ENCODE measurements at regions not wholly inside any gene's neighbourhood (a gene's known extent, or its start where the extent isn't known, plus 50 kb on each side); places are given as distances from the start of the nearest gene placed in this dataset.

DNA sequence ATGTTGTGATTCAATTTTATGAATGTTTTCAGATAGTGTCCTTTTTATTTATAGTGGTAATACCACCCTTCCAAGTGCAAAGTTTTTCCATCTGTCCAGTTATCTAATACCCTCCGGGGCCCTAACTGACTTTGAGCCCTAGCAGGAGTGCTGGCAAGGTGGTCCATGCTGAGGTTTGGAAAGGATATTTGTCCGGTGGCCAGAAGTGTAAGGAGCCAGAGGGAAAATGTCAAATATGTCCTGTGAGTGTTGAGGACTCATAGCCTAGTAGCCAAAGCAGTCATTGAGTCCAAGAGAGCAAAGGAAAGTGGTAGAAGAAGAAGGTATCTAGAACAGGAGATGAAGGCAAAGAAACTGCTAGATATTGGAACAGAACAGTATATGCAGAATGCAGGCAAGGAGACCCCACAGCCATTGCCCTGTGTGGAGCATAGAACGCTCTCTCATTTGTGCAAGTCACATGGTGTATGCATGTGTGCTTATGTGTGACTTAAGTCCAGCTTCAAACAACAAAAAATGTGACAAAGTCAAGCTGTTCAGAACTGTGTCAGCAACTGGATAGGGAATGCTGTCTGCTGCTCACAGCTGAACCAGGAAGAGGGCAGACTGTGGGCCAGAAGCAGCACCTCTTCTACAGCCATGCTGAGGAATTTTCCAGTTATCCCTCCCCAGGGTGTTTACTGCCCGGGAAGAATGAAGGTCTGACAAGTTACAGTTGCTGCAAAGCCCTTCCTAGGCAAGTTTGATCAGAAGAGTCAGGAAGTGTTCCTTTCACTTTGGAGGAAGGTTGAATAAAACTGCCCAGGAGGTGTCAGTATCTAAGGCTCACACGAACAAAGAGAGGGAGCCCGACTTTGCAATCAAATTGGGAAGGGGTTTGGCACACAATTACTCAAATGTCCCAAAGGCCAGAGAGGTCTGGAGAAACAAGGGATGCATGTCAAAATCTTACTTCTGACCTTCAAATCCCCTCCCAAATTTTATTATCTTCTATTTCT, 463.3 kb upstream of the DMAC1 start:
- no peak for DNase-seq (ENCODE audit: low spot score)

DNA sequence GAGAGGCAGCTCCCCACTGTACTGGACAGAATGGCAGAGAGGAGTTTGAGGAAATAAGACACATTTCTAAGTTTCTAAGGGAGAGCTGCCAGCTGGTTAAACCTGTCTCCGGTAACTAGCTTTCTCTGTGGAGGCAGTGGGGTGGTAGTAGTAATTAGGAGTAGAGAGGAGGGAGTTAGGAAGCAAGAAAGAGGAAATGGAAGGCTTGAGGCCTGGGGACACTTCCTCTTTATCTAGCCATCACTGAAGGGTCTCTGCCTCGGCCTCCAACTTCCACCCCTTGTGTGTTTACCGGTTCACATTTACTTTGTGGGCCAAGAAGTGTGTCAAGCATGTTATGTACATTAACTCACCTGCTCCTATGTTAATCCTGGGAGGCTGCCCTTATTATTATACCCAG, 462.2 kb upstream of the DMAC1 start:
- no peak for DNase-seq (ENCODE audit: low spot score)

DNA sequence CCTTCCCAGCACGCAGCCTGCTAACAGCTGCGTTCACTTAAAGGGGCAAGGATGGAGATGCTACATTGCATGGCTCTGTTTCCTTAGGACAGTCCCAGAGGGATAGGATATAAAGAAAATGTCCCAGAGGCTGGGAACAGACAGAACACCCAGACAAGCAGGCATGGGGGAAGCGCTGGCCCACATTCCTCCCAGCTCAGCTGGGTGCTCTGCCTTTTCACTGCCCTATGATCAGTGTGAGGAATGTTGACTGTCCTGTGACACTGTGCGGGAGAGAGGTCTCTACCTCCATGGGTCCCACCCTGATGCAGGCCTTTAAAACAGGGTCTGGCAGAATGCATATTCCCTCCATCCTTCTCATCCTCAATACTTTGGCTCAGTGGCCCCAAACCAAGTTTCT, 459.4 kb upstream of the DMAC1 start:
- DNase-seq (ENCODE audit: low spot score): no peak

DNA sequence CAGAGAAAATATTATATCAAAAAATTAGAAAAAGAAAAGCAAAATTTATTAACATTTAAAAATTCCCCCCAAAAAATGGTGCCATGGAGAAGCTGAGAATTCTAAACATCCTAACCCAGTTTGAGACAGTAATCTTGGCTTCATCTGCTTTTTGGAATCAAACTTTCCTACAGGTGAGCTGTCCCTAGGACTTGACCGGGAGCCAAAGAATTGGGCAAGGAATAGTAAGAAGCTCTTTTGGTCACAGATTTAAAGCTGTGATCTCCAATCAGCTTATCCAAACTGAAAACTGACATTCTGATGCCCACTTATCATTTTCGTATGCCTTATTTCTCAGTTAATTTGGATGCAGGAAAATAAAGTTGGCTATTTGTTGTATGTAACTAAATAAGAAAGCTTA, 457.3 kb upstream of the DMAC1 start:
- DNase-seq (ENCODE audit: low spot score): no peak

DNA sequence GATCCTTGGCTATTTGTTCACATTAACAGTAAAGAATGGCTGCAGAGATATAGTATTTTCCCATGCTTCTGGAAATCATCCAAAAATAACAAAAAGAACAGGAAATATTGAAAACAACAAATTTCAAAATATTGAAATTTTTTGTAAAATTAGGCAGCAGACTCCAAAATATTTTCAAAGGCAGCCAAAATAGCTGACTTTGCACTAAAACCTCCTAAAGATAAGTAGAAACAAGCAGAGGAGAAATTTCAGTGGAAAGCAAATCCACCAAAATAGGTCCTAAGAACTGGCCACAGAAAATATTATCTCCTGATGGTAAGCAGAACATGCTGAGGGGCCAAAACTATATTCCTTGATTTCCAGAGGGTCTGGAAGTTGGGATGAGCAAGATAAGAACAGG, 456.3 kb upstream of the DMAC1 start:
- DNase-seq (ENCODE audit: low spot score): no peak

DNA sequence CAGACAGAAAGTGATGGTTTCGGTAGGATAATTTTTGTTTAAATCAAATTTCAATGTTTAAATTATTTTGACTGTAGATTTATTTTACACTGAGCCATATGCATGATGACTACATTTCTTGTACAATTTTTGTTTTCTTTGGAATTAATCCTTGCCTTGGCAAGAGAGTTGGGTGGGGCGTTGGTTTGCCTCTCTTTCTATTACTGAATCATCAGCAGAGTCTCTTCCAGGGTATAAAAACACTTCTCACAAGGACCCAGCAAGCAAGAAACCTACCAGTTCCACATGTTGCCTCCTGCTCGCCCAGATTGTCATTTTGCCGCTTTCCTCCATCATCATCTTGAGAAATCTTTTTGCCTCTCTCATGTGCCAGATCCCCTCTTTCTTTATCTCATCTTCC, 455.0 kb upstream of the DMAC1 start:
- no peak for DNase-seq (ENCODE audit: low spot score)

DNA sequence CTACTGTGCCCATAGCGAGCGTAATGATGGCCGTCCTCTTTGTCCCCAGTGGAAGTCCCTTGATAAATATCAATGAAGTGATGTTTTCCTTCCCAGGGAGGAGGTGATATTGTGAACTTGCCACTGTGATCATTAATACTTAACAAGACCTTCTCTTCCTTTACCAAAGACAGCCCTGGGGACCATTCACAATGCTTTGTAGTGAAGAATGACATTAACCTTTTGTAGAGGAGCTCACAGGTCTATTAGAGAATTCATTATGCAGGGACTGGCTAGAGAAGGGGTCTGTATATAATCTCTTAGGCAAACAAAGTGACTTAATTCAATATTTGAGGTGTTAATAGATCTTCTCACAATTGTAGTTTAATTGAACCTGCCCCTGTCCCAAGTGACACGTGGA, 452.9 kb upstream of the DMAC1 start:
- no peak for DNase-seq (ENCODE audit: low spot score)

DNA sequence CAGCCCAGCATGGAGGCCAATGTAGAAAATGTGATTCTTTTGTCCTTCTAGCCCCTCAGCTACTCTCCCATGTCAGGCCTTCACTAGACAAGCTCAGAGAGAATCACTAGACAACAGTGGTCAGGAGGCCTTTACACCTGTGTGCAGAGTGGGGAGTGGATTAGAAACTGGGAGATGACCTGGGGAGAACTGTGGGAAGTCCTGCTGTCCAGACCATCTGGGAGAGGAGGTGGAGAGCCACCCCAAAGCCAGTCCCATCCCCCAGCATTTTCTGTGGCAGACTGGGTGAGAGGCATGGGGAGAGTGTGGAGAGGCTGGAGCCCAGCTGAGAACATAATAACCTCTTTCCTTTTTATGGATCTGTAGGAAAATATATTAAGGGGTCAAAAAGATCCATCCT, 452.0 kb upstream of the DMAC1 start:
- no peak for DNase-seq (ENCODE audit: low spot score)

DNA sequence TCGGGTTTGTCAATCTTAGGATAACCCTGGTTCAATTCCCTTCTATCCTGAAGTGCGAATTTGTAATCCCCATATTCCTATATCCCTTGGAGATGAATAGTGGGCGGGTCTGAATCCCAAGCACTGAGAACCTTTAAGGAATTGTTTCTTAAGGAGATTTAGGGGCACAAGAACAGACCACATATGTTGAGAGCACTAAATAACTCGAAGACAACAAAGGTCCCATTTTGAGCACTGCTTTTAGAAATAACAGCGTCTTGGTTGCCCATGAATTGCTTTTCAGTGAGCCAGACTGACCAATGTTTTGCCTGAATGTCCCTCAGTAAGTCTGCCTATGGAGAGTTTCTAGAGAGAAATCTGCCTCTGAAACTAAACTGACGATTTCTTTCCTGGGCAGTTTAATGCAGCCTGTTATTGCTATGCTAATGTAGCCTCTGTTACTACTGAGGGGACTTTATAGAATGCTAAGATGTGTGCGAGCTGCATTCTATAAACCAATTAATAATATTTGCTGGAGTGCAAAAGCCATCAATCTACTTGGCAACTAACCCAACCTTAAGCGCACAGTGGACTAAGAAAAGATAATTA, 445.0 kb upstream of the DMAC1 start:
- no peak for DNase-seq (ENCODE audit: low spot score)

DNA sequence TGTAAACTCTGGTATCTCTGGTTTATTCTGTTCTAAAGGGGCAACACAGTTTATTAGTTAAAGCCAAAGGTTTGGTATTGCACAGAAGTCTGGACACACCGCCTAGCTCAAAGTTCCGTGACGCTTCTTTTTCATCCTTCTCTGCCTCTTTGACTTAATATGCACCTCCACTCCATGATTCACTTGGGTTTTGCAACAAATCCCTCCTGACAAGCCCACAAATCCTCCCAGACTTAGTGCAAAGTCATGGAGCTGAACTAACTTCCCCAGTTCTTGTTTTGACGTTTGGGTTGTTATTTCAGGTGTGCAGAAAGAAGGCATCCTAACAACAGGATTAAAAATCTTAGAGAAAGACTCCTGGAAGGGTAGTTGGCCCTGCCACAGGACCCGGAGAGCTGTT, 441.6 kb upstream of the DMAC1 start:
- DNase-seq (ENCODE audit: low spot score): no peak

DNA sequence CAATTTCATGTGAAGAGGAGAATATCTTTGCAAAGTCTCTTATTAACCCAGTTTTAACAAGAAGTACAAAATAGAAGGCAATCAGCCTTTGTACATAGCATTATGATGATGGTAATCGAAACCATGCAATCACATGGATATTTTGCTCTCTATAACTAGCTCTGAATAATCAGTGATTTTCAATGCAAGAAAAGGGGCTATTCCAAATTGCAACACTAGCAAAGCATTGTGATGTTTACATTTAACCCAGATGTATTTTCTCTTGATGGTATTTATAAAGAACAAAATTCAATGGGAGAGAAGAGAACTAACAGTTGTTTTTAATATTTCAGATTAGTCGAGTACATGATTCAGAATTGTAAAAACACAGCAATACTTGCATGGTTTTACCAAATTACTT, 437.5 kb upstream of the DMAC1 start:
- no peak for DNase-seq (ENCODE audit: low spot score)

DNA sequence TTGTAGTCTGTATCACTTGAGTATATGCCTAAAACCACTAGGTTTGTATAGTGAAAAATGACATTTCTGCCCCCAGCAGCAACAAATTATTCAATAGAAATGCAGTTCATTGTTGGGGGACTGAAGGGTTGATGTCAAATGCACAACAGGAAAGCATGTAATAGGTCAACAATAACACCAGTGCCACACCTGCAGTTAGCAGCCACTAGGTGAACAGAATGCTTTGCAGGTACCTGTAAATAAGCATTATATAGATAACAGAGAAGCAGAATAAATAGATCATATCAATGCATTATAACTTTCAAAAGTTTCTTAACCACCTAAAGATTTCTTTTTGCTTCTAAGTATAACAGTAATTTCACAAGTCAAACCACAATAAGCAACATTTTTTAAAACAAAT, 435.9 kb upstream of the DMAC1 start:
- DNase-seq (ENCODE audit: low spot score): no peak

DNA sequence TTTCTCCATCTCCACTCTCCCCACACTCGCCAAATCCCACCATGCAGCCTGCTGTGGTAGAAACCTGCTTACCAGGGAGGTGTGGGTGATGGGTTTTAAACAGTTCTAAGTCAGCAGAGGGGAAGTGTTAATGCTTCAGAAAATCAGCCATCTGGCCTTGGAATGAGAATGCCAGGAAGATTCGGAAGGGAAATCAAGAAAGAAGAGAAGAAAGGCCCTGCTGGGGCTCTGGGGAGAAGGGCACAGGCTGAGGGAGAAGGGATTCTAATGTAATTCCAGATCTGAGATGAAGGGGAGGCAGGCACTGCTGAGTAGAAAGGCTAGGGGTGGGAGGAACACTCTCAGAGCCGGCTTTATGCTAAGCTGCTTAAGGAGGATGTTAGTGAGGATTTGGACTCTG, 434.7 kb upstream of the DMAC1 start:
- DNase-seq (ENCODE audit: low spot score): no peak

DNA sequence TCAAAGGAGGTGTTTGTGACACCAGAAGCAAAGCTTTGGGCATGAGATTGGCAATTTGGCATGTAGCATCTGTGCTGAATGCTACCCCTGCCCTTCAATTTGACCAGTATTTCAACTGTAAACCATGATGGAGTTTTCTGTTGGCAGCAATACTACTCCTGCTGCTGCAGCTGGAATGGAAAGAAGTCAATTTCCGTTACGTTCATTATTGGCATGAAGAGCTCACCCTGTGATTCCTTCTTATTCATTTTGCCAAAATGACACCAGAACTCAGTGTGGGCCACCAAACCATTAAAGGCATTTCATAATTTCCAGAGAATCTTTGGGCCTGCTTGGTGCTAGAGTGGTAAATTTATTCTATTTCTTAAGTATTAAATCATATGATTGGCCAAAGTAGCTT, 433.1 kb upstream of the DMAC1 start:
- no peak for DNase-seq (ENCODE audit: low spot score)

DNA sequence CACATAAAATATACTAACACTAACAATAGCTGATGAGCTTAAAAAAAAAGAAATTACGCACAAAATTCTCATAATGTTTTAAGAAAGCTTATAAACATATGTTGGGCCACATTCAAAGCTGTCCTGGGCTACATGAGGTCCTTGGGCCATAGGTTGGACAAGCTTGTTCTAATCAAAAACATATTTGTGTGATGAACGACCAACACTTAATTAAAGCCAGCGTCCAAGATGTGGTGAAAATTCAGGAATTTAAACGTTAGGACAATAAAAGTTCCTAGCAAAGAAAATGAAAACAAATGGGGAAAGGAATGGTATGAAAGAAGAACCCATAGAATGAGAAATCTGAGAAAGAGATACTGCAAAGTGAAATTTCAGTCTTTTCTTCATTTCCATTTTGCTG, 429.6 kb upstream of the DMAC1 start:
- no peak for DNase-seq (ENCODE audit: low spot score)

DNA sequence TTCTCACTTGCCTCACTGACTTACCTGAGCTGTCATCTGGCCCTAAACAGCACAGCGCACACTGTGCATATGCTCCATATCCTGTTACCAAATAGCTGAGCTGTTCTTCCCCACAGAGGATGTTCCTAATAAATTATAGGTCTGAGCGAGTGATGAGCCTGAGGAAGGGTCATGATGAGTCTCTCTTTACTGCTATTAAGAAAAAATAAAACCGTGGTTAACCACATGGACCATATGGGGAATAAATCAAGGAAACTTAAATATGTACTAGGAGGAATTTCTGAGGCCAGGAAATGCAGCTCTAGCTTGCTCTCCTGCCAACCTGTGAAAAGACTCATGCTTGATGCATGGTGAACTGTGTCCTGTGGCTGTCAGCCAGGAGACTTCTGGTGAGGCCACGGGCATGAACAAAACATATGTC, 424.8 kb upstream of the DMAC1 start:
- DNase-seq (ENCODE audit: low spot score): no peak

DNA sequence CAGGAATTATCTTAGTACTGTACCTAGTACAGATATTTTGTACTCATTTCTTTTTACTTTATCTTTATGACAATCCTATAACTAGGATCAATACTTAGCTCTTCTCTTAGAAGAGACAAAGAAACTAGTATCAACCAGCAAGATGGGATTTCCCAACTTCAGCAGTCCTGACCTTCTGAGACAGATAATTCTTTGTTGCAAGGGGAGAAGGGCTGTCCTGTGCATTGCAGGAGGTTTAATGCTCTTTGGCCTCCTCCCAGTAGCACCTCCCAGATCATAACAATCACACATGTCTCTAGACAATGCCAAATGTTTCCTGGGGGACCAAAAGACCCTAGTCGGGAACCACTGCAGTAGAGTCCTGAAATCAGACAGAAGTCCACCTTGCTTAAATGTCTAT, 424.3 kb upstream of the DMAC1 start:
- DNase-seq (ENCODE audit: low spot score): no peak

DNA sequence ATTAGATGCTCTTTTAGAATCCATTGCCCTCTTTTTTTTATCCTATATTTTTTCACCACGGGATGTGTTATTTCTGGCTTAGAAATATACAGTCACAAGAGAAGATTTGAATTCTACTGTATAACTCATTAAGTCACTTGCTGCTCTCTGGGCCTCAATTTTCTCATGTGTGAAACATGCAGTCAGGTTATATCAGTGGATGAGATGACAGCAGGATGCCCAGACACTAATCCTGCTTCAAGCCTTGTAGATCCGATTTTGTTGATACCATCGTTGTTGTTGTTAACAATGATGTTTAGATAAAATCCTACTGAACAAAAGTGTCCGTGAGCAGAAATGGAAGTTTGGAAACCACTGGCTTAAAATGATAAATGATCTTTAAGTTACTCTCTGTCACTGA, 421.9 kb upstream of the DMAC1 start:
- DNase-seq (ENCODE audit: low spot score): no peak

DNA sequence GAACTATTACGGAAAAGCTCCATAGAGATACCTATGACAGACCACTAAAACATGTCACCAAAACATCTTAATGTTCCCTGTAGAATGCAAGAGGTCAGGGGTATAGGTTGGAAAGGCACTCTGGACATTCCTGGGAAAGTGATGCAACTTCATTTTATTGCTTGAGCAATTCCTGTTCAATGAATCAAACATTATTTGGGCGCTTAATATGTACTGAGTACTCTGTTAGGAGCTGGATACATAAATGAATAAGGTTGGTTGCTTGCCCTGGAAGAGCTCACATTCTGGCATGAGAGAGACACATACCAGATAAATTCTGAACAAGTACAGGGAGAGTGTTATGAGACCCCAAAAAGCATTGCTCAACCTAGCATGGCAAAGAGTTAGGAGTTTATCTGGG, 408.9 kb upstream of the DMAC1 start:
- DNase-seq (ENCODE audit: low spot score): no peak

DNA sequence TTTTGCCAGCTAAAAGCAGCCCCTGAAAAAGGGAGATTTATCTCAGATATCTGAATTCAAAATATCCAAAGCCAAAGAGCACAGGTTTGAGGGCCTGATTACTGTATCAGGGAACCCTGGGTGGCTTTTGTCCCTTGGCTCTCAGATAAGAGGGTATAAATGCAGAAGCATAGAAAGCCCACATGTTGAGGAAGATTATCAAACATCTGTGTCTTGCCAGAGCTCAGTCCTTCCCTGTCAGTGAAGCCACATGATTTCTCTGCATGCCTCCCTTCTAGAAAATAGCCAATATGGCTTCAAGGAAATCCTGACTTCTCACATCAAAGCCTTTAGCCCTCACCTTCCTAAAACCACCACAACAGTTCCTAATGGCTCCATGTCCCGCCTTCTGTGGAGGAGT, 408.0 kb upstream of the DMAC1 start:
- no peak for DNase-seq (ENCODE audit: low spot score)

DNA sequence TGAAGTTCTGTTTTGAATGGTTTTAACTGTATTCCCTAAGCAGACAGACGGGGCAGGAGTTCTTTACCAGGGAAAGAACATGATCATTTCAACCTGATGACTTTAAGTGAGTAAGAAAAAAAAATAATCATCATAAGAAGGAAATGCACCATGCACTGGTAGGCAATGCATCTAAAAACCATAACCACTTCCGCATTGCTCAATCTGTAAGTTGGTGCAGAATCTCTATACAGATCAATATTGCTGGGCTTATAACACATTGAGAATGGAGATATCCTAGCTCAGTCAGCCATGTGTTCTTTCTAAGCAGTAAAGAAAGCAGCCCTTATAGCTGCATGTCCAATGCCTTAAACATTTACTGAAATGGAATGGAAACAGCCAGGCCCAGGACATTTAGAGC, 407.1 kb upstream of the DMAC1 start:
- no peak for DNase-seq (ENCODE audit: low spot score)

DNA sequence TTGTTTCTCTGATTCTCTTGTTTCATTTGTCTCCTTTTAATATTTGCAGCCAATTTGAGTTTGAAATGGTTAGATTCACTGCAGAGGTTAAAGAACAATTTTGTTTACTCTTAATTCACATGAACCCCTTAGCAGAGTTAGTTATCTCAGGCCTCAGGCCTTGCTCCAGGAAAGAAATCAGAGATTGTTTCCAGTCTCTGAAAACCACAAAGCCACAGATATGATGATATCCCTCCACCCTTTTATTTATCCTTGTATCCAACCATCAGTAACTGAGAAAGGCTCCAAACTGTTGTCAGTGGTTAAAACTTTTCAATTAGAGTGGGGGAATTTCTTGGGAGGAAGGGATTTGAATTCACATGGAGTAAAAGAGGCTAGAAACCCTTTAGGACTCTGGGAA, 406.0 kb upstream of the DMAC1 start:
- DNase-seq (ENCODE audit: low spot score): no peak

DNA sequence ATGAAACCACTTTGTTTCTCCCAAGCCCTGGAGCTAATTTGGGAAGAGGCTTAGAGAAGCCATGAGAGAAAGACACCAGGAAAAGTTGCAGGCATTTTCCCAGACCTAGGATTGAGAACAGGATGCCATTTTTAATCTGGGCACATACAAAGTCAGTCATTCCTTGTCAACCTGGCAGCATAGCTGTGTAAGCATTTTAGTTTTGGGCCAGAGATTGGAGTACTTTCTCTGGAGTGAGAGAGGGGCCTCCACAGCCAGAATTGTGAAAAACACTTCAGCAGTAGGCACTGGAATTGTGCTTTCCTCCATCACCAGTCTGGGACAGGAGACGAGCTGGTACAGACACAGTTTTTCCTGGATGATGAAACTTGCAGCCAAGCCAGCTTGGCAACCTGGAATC, 390.3 kb upstream of the DMAC1 start:
- no peak for DNase-seq (ENCODE audit: low spot score)

All from globus pallidus (tissue), 1 donor.